ENCODE measurements at regions not wholly inside any gene's neighbourhood (a gene's known extent, or its start where the extent isn't known, plus 50 kb on each side); places are given as distances from the start of the nearest gene placed in this dataset.
"Not testable (repeated sequence)": the region's sequence is repeated elsewhere in the genome, so short reads cannot be mapped to it uniquely, and the experiment has no call there.

GRCh38 chr12:54105809-54106208 is 52.2 kb downstream of the HOXC4 start:
- not testable (repeated sequence) for DNase-seq

DNA sequence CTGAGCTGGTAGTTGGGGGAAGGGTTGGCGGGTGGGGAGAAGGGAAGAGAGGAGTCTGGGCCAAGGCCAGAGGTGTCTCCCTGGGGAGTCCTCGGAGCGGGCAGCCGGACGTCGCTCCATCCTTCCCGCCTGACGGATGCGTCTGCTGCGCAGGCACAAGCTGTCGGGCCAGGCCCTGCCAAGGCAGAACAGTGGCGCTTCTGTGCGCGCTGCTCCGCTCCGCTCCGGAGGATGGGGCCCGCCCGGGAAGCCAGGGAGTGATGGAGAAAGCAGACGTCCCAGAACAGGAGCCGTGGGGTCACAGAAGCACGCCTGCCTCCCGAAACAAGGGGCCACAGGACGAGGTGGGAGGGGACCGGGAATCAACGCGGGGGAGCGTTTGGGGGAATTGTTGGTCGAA is 52.6 kb downstream of the HOXC4 start:
- not testable (repeated sequence) for DNase-seq

- not testable (repeated sequence) for DNase-seq
Measured at GRCh38 chr12:54106803-54107579, 53.4 kb downstream of the HOXC4 start.

- DNase-seq, result not testable (repeated sequence)
Measured at GRCh38 chr12:54112336-54112735, 58.7 kb downstream of the HOXC4 start.

- DNase-seq, result not testable (repeated sequence)
Measured at GRCh38 chr12:54116055-54116454, 62.4 kb downstream of the HOXC4 start.

- not testable (repeated sequence) for DNase-seq
Measured at GRCh38 chr12:54117392-54117791, 63.8 kb downstream of the HOXC4 start.

- DNase-seq, result not testable (repeated sequence)
Measured at GRCh38 chr12:54119082-54119481, 65.4 kb downstream of the HOXC4 start.

DNA sequence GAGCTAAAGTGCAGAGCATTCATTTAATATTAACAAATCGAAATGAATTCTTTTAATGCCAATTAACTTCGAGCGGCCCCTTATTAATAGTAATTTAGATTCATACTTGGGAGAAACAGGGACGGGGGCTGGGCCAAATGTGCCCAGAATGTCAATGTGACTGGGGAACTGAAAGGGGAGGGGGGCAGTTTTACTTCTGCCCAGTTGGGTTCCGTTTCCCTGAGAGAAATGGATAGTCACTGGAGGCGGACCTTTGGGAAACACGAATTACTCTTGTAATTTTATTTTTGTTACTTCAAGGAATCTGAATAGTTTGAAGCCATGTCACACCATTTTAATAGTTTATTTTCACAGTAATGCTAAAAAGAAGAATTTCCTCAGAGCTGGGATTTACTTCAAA is 64.8 kb downstream of the SMUG1 start:
- not testable (repeated sequence) for DNase-seq

DNA sequence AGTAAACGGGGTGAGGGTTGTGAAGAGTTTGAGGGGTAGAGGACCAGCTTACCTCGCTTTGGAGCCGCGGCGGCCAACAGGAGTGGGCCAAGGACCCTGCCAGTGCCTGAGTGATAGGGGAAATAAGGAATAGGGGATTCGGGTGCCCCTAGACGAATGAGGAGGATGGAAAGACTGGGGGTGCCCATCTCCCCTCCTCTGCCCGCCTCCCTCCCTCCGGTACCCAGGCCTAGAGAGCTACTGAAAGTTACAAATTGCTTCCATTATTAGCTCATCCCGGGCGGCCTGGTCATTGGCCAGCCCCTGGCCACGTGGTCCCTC is 63.1 kb downstream of the SMUG1 start:
- DNase-seq, result not testable (repeated sequence)

GRCh38 chr12:54126029-54126695 is 62.6 kb downstream of the SMUG1 start:
- DNase-seq, result peak; percentile 22

GRCh38 chr12:54126696-54127537 is 61.9 kb downstream of the SMUG1 start:
- no peak for DNase-seq

GRCh38 chr12:54127538-54128259 is 61.1 kb downstream of the SMUG1 start:
- DNase-seq, result no peak

DNA sequence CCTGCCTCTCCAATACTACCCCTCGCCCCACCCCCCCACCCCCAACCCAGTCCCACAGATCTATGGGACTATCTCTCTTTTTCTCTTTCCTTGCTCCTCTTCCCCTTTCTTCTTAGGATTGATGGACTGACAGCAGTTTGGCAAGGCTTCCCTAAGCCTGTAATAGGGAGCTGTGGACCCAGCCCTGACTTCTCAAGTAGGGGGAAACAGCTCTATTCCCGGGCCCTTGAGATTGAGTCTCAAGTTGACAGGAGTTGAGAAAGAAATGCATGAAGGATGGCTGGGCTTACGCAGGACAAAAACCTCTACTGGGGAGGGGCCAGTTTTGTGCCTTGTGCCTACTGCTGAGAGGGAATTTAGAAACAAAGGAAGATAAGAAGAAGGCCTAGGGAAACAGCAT is 60.4 kb downstream of the SMUG1 start:
- no peak for DNase-seq

DNA sequence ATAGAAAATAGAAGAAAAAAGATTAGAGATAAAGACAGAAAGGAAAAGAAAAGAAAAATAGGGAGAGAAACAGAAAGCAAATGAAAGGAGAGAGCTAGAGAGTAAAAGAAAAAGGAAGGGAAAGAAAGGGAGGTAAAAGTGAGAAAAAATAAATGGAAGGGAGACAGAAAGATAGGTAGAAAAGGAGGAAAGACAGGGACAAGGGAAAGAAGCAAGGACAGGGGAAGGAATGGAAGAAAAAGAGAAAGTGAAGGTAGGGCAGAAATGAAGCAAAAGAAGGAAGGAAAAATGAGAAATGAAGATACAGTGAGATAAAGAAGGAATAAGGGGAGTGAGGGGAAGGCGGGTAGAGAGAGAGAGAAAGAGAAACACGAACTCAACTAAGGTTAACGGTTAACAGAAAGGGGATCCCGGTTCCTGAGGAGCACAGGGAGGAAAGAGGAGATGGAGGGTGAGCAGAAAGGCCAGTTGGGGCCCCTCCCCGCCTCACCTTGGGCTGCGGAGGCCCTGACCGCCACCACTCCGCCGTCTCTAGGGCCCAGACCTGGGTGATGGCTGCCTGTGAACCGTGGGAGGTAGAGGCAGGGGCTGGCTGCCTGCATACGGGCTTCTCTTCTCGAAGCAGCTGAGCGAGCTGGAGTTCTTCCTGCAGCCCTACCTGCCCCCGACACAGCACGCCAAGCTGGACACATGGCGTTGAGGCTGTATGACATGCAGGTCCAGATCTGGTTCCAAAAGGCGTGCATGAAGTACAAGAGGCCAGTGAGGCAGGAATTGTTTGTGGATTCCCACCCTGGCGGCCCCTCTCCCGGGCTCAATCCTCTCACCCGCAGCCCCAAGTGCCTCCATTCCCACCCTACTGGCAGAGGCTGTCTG is 59.5 kb downstream of the SMUG1 start:
- no peak for DNase-seq
